Esophagus muscularis mucosa (tissue), 4 donors: ENCODE measurements at regions not wholly inside any gene's neighbourhood (a gene's known extent, or its start where the extent isn't known, plus 50 kb on each side); places are given as distances from the start of the nearest gene placed in this dataset.

Experiments
- CTCF ChIP-seq, 3 experiments: fragments of 200-600 bp in 2 of 3; fragments of 450-650 bp in 1 of 3; sonication (generic) in 2 of 3; IDR thresholded peaks; one replicate each; pipeline ENCODE4 v1.5.1; 2017 to 2019; ENCODE audit warnings: antibody characterized with exemption in 3 of 3, mild to moderate bottlenecking in 2 of 3, moderate library complexity in 1 of 3
- EP300 ChIP-seq: sonication (generic); formaldehyde crosslinking; IDR thresholded peaks from one replicate; pipeline ENCODE4 v1.6.1; 2017; ENCODE audit warnings: antibody characterized with exemption
- POLR2A ChIP-seq: fragments of 450-650 bp; IDR thresholded peaks from one replicate; pipeline ENCODE4 v1.6.1; 2017; ENCODE audit warnings: antibody characterized with exemption, moderate library complexity, mild to moderate bottlenecking, low read depth
- POLR2AphosphoS5 ChIP-seq, 2 donors: sonication (generic); formaldehyde crosslinking; IDR thresholded peaks; one replicate each; pipeline ENCODE4 v1.6.1; 2017; ENCODE audit warnings: antibody characterized with exemption in 2 of 2

- TF ChIP-seq CTCF (IDR thresholded peaks at IDR 0.05) (no peak), POLR2AphosphoS5 (IDR thresholded peaks at IDR 0.05) (no peak), POLR2A (no peak), EP300 (no peak)
Measured at GRCh38 chr3:26198609-26199008, 408.7 kb downstream of the OXSM start.
